Mesenchymal stem cell (in vitro differentiated cells and primary cell): ENCODE measurements at regions not wholly inside any gene's neighbourhood (a gene's known extent, or its start where the extent isn't known, plus 50 kb on each side); places are given as distances from the start of the nearest gene placed in this dataset.

Source experiments
- DNase-seq: peaks from one replicate; pipeline ENCODE4 v3.0.0-alpha.2; 2013
- H2AFZ ChIP-seq: one replicate; pipeline ENCODE4 v1.6.1; 2013; ENCODE audit warnings: low read depth, mild to moderate bottlenecking, control low read depth, inconsistent platforms, low read length, moderate library complexity
- H2AK5ac ChIP-seq: 2 replicates; pipeline ENCODE4 v1.6.1; 2013; ENCODE audit warnings: low read length, moderate library complexity, mild to moderate bottlenecking, inconsistent platforms; ENCODE audit not compliant: severe bottlenecking
- H2BK120ac ChIP-seq: one replicate; pipeline ENCODE4 v1.6.1; 2013; ENCODE audit warnings: low read depth, mild to moderate bottlenecking, inconsistent platforms, low read length, moderate library complexity
- H2BK12ac ChIP-seq, 2 experiments: one replicate each; pipeline ENCODE4 v1.6.1; 2013; ENCODE audit warnings: inconsistent platforms in 2 of 2, low read length in 2 of 2, mild to moderate bottlenecking in 2 of 2, moderate library complexity in 2 of 2, control low read depth in 1 of 2
- H2BK15ac ChIP-seq: one replicate; pipeline ENCODE4 v1.6.1; 2013; ENCODE audit warnings: mild to moderate bottlenecking, low read depth, inconsistent platforms; ENCODE audit not compliant: poor library complexity, severe bottlenecking
- H2BK5ac ChIP-seq: 2 replicates; pipeline ENCODE4 v1.6.1; 2013; ENCODE audit warnings: low read depth, mild to moderate bottlenecking, low read length, control low read depth, inconsistent platforms; ENCODE audit not compliant: poor library complexity, severe bottlenecking
- H3K14ac ChIP-seq, 2 experiments: one replicate each; pipeline ENCODE4 v1.6.1; 2013; ENCODE audit warnings: inconsistent platforms in 2 of 2, low read length in 2 of 2, control low read depth in 1 of 2, mild to moderate bottlenecking in 1 of 2, moderate library complexity in 1 of 2
- H3K18ac ChIP-seq, 2 experiments: one replicate each; pipeline ENCODE4 v1.6.1; 2013; ENCODE audit warnings: inconsistent platforms in 2 of 2, low read length in 2 of 2, control low read depth in 1 of 2, low read depth in 1 of 2, mild to moderate bottlenecking in 1 of 2
- H3K23ac ChIP-seq, 2 experiments: one replicate each; pipeline ENCODE4 v1.6.1; 2013; ENCODE audit warnings: inconsistent platforms in 2 of 2, low read length in 2 of 2, mild to moderate bottlenecking in 2 of 2, moderate library complexity in 2 of 2, control low read depth in 1 of 2
- H3K27ac ChIP-seq: 2 replicates; pipeline ENCODE4 v1.5.1; 2013; ENCODE audit warnings: mild to moderate bottlenecking, moderate library complexity, low read length, control low read depth, inconsistent platforms; ENCODE audit not compliant: poor library complexity, severe bottlenecking
- H3K27me3 ChIP-seq, 2 experiments: 2 replicates each; pipeline versions ENCODE4 v1.6.1 to v1.7.0; 2013; ENCODE audit warnings: low read length in 2 of 2, mild to moderate bottlenecking in 2 of 2, moderate library complexity in 2 of 2, control low read depth in 1 of 2, inconsistent platforms in 1 of 2; ENCODE audit not compliant: control insufficient read depth in 1 of 2, insufficient read depth in 1 of 2
- H3K36me3 ChIP-seq, 2 experiments: 2 replicates each; pipeline versions ENCODE4 v1.6.1 to v1.7.0; 2013; ENCODE audit warnings: low read length in 2 of 2, control low read depth in 1 of 2, inconsistent platforms in 1 of 2, low read depth in 1 of 2, mild to moderate bottlenecking in 1 of 2; ENCODE audit not compliant: insufficient read depth in 2 of 2, control insufficient read depth in 1 of 2
- H3K4ac ChIP-seq, 2 experiments: one replicate each; pipeline ENCODE4 v1.6.1; 2013; ENCODE audit warnings: inconsistent platforms in 2 of 2, low read length in 2 of 2, mild to moderate bottlenecking in 2 of 2, moderate library complexity in 2 of 2, control low read depth in 1 of 2, low read depth in 1 of 2
- H3K4me1 ChIP-seq: 2 replicates; pipeline ENCODE4 v1.6.1; 2013; ENCODE audit warnings: low read depth, low read length, control low read depth; ENCODE audit not compliant: control insufficient read depth, insufficient read depth
- H3K4me2 ChIP-seq: 2 replicates; pipeline ENCODE4 v1.6.1; 2013; ENCODE audit warnings: low read length, mild to moderate bottlenecking, inconsistent platforms; ENCODE audit not compliant: poor library complexity, severe bottlenecking
- H3K4me3 ChIP-seq, 2 experiments: 2 replicates each; pipeline versions ENCODE4 v1.5.1 to v1.7.0; 2013; ENCODE audit warnings: low read length in 2 of 2, mild to moderate bottlenecking in 2 of 2, control low read depth in 1 of 2, low read depth in 1 of 2; ENCODE audit not compliant: insufficient read depth in 1 of 2
- H3K79me1 ChIP-seq: replicated peaks from 2 replicates; pipeline ENCODE4 v1.6.1; 2013; ENCODE audit warnings: mild to moderate bottlenecking, control low read depth, low read length, inconsistent platforms; ENCODE audit not compliant: poor library complexity, severe bottlenecking
- H3K9ac ChIP-seq: 2 replicates; pipeline ENCODE4 v1.7.0; 2013; ENCODE audit warnings: mild to moderate bottlenecking, low read length, moderate library complexity
- H3K9me3 ChIP-seq: 2 replicates; pipeline ENCODE4 v1.7.0; 2013; ENCODE audit warnings: mild to moderate bottlenecking, low read length; ENCODE audit not compliant: control insufficient read depth
- H4K8ac ChIP-seq: one replicate; pipeline ENCODE4 v1.6.1; 2013; ENCODE audit warnings: inconsistent platforms, mild to moderate bottlenecking, low read length, moderate library complexity
- H4K91ac ChIP-seq: one replicate; pipeline ENCODE4 v1.6.1; 2013; ENCODE audit warnings: mild to moderate bottlenecking, low read length, inconsistent platforms
- WGBS: methylation state at CpG from one replicate; pipeline ENCODE4 v1.1.7; 2013; ENCODE audit warnings: mixed read lengths; 5-methylcytosine and 5-hydroxymethylcytosine counted together

DNA sequence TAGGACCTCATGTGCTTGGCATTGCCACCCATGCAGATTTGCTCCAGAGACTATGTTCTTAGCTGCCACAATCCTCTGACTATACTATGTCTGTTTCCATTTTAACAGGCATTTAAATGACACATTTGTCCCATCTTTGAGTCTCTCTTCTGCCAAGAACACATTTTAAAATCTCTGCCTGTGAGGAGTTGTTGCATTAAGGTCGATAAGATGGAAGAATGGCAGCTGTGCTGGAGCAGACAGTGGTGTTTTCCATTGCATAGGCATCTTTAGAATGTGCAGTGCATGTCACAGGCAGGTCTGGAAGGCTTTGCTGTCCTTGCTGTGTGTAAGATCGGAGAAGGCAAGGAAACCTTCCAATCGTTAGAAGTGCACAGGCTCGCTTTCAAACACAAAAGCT lies 70.9 kb upstream of the CELF2 start:
- WGBS = 83% methylated on average over 4 of the region's 4 CpGs

DNA sequence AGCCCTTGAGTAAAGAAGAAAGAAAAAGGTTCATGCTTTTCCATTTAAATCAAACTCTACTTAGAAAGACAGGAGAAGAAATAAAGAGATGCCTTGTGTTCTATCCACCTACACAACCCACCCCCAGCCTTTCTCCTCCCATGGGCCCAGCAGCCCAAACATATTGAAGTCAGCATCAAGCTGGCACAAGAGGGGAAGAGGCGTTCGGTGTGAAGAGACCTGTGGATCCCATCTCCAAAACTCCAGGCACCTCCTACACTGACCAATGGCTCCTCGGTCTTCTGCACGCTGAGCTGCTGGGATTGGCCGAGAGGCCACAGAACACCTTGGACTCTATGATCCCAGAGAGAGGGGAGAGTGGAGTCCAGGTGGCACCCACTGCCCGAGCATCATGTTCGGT lies 66.0 kb upstream of the CELF2 start:
- Histone ChIP-seq H3K4me1 (no peaks in the 10 kb centered on the region), H3K9me3 (no peaks in the 10 kb centered on the region), H3K36me3 (no peaks in the 10 kb centered on the region), H3K4ac (no peak overlapping the region), H3K27me3 (no peaks in the 10 kb centered on the region), H3K9ac (no peak overlapping the region), H2AK5ac (no peak overlapping the region), H3K14ac (no peak overlapping the region), H3K79me1 (no peaks in the 10 kb centered on the region), H2BK15ac (no peak overlapping the region), H4K8ac (no peak overlapping the region), H2BK120ac (no peak overlapping the region), H2BK5ac (no peak overlapping the region), H2AFZ (no peak overlapping the region), H3K18ac (no peak overlapping the region), H4K91ac (no peak overlapping the region), H3K23ac (no peak overlapping the region), H2BK12ac (no peak overlapping the region), H3K4me3 (no peak overlapping the region), H3K4me2 (no peak overlapping the region), H3K27ac (no peak overlapping the region)
- WGBS = 98% methylated on average over 6 of the region's 7 CpGs
- DNase-seq = no peak

More for the DNA sequence above, 70.9 kb upstream of the CELF2 start:
- no peak overlapping the region for H4K91ac ChIP-seq
- H4K8ac ChIP-seq = no peak overlapping the region
- H3K9ac ChIP-seq = no peak overlapping the region
- no peak overlapping the region for H3K4ac ChIP-seq
- no peak overlapping the region for H2BK15ac ChIP-seq
- H3K9me3 ChIP-seq = no peaks in the 10 kb centered on the region
- no peak overlapping the region for H3K14ac ChIP-seq
- H3K18ac ChIP-seq = no peak overlapping the region
- no peak overlapping the region for H3K4me3 ChIP-seq
- H2BK120ac ChIP-seq = no peak overlapping the region
- H3K27ac ChIP-seq = no peak overlapping the region
- H2BK5ac ChIP-seq = no peak overlapping the region
- no peaks in the 10 kb centered on the region for H3K79me1 ChIP-seq
- DNase-seq = no peak
- no peak overlapping the region for H2AFZ ChIP-seq
- no peak overlapping the region for H3K23ac ChIP-seq
- H2BK12ac ChIP-seq = no peak overlapping the region
- H3K4me2 ChIP-seq = no peak overlapping the region
- no peaks in the 10 kb centered on the region for H3K36me3 ChIP-seq
- H2AK5ac ChIP-seq = no peak overlapping the region
- H3K4me1 ChIP-seq = no peaks in the 10 kb centered on the region
- no peaks in the 10 kb centered on the region for H3K27me3 ChIP-seq

DNA sequence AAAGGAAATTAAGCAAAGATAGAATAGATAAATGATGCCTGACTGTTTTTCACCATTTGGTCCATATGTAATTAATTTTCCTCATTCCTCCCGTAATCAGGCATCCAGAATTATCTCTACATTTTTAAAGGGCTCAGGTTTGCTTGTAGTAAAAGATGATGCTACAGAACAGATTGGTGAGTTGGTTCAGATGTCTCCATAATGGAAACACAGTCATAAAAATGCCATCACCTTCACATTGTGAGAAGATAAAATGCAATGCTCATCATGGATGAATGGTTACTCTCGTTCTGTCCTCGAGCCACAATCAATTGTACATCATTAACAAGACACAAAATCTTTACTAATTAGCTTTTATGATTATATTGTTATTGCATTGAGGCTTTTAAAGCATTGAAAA lies 64.9 kb upstream of the CELF2 start:
- Histone ChIP-seq H4K91ac (no peak overlapping the region), H3K27ac (no peak overlapping the region), H3K4ac (no peak overlapping the region), H3K79me1 (no peaks in the 10 kb centered on the region), H3K27me3 (no peaks in the 10 kb centered on the region), H2AFZ (no peak overlapping the region), H3K9ac (no peak overlapping the region), H3K4me1 (no peaks in the 10 kb centered on the region), H4K8ac (no peak overlapping the region), H3K4me3 (no peak overlapping the region), H3K9me3 (no peaks in the 10 kb centered on the region), H2BK15ac (no peak overlapping the region), H2BK5ac (no peak overlapping the region), H2BK120ac (no peak overlapping the region), H3K14ac (no peak overlapping the region), H3K36me3 (no peaks in the 10 kb centered on the region), H3K4me2 (no peak overlapping the region), H3K18ac (no peak overlapping the region), H2AK5ac (no peak overlapping the region), H3K23ac (no peak overlapping the region), H2BK12ac (no peak overlapping the region)
- WGBS = no CpG with 5 or more reads among the region's 3 CpGs
- DNase-seq = no peak

DNA sequence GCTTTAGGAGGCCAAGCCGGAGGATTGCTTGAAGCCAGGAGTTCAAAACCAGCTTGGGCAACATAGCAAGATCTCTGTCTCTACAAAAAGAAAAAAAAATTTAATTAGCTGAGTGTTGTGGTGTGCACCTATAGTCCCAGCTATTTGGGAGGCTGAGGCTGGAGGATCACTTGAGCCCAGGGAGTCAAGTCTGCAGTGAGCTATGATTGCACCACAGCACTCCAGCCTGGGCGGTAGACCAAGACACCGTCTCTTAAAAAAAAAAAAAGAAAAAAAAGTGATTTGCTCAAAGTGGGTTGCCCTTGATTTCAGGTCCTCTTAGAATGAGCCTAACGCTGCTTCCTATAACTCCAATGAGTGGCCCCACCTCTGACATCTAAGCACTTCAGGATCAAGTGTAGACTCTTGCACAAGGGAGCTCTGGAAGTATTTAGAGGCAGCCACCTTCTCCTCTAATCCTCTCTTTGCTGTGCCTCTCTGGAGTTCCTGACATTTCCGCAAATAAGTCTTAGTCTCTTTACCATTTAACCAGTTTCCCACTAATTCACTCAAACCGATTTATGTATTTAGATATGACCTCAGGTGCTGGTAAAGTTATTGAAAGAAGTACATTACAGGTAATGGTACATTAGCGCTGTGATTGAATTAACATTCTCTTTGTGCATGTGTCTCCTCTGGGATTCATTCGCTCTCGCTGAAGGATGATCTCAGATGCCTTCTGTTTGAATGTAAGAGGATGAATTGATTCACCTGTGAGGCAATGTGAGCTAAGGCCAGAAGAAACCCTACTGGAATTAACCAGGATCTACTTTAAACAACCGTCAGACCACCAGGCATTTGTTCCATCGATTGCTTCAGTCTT lies 60.8 kb upstream of the CELF2 start:
- Histone ChIP-seq H2AFZ (no peak overlapping the region), H4K8ac (no peak overlapping the region), H3K27ac (no peak overlapping the region), H3K4ac (no peak overlapping the region), H2BK5ac (no peak overlapping the region), H4K91ac (no peak overlapping the region), H2BK120ac (no peak overlapping the region), H3K9ac (no peak overlapping the region), H3K14ac (no peak overlapping the region), H3K4me2 (no peak overlapping the region), H2BK15ac (no peak overlapping the region), H3K9me3 (no peaks in the 10 kb centered on the region), H3K18ac (no peak overlapping the region), H2AK5ac (no peak overlapping the region), H3K4me3 (no peak overlapping the region), H3K27me3 (no peaks in the 10 kb centered on the region), H3K79me1 (no peaks in the 10 kb centered on the region), H3K36me3 (no peaks in the 10 kb centered on the region), H3K23ac (no peak overlapping the region), H2BK12ac (no peak overlapping the region), H3K4me1 (no peaks in the 10 kb centered on the region)
- 92% methylated on average over 10 of the region's 11 CpGs for WGBS
- no peak for DNase-seq
